ENCODE measurements at regions not wholly inside any gene's neighbourhood (a gene's known extent, or its start where the extent isn't known, plus 50 kb on each side); places are given as distances from the start of the nearest gene placed in this dataset.
A peak's percentile ranks its signal among the peaks of the same experiment; 100 is the strongest.

GRCh38 chr12:93272997-93273396 lies 104.7 kb upstream of the NUDT4 start:
- TF ChIP-seq, protein P1, sequence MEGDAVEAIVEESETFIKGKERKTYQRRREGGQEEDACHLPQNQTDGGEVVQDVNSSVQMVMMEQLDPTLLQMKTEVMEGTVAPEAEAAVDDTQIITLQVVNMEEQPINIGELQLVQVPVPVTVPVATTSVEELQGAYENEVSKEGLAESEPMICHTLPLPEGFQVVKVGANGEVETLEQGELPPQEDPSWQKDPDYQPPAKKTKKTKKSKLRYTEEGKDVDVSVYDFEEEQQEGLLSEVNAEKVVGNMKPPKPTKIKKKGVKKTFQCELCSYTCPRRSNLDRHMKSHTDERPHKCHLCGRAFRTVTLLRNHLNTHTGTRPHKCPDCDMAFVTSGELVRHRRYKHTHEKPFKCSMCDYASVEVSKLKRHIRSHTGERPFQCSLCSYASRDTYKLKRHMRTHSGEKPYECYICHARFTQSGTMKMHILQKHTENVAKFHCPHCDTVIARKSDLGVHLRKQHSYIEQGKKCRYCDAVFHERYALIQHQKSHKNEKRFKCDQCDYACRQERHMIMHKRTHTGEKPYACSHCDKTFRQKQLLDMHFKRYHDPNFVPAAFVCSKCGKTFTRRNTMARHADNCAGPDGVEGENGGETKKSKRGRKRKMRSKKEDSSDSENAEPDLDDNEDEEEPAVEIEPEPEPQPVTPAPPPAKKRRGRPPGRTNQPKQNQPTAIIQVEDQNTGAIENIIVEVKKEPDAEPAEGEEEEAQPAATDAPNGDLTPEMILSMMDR (IDR thresholded peaks at IDR 0.05): no peak
- H3K9me3 ChIP-seq: no peaks in the 10 kb centered on the region
- intact Hi-C loops (cut with DNase I): no loop called here
- H3K4me1 ChIP-seq: no peaks in the 10 kb centered on the region
- no peak for DNase-seq (ENCODE audit: low spot score in 2 of 2)
- H3K36me3 ChIP-seq: no peaks in the 10 kb centered on the region
- no peak overlapping the region for H3K27ac ChIP-seq
- no peaks in the 10 kb centered on the region for H3K27me3 ChIP-seq
- H3K4me3 ChIP-seq: no peak overlapping the region

DNA sequence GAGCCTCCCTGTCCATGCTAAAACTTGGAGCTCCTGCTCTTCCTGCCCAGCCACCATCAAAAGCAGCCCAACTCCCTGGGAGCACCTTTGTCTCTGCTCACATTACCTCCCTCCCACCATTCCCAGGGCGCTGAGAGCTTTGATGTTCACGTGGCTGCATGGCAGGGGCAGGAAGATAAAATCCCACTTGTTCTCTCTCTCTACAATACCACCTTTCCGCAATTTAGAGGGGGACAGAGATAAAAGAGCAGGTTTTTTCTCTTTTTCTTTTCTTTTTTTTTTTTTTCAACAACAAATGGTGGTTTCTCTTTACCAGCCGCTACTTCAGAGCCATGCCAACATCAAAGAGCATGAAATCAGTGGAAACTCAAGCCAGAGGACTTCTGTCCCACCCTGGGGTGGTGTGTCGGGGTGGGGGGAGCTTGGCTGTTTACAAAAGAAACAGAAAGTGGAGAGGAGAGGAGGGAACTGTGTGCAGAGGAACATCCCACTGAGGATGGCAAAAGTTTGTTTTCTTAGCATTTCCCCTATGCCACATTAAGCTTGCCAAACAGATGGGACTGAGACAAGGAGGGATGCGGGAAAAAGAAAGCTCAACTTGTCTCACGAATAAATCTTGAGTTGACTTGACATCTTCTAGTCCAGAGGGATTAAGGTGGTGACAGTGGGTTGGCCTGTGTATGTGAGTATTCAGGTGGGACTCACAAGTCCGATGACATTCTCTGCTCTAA lies 103.7 kb upstream of the NUDT4 start:
- no peak for DNase-seq (ENCODE audit: low spot score in 2 of 2)
- TF ChIP-seq, protein P1 (IDR thresholded peaks at IDR 0.05): no peak
- H3K27me3 ChIP-seq: no peaks in the 10 kb centered on the region
- peak overlapping the region in 1 of 2 donors; percentile 4 for H3K4me3 ChIP-seq
- no peaks in the 10 kb centered on the region for H3K36me3 ChIP-seq
- no peaks in the 10 kb centered on the region for H3K9me3 ChIP-seq
- no peaks in the 10 kb centered on the region for H3K4me1 ChIP-seq
- H3K27ac ChIP-seq: no peak overlapping the region
- intact Hi-C loops (cut with DNase I): no loop called here

DNA sequence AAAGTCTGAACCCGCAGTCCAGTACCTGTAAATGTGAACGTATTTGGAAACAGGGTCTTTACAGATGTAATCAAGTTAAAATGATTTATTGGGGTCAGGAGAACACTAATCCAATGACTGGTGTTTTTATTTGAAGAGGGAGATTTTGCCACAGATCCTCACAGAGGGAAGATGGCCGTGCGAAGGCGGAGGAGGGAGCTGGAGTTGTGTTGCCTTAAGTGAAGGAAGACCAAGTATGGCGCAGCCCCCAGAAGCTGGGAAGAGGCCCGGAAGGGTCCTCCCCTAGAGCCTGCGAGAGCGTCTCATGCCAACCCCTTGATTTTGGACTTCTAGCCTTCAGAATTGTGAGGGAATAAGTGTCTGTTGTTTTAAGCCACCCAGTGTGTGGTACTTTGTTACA lies 102.8 kb upstream of the NUDT4 start:
- H3K27ac ChIP-seq: no peak overlapping the region
- no peaks in the 10 kb centered on the region for H3K27me3 ChIP-seq
- H3K9me3 ChIP-seq: no peaks in the 10 kb centered on the region
- no peaks in the 10 kb centered on the region for H3K4me1 ChIP-seq
- intact Hi-C loops (cut with DNase I): no loop called here
- no peak overlapping the region for H3K4me3 ChIP-seq
- DNase-seq (ENCODE audit: low spot score in 2 of 2): no peak
- no peaks in the 10 kb centered on the region for H3K36me3 ChIP-seq
- TF ChIP-seq, protein P1 (IDR thresholded peaks at IDR 0.05): no peak

DNA sequence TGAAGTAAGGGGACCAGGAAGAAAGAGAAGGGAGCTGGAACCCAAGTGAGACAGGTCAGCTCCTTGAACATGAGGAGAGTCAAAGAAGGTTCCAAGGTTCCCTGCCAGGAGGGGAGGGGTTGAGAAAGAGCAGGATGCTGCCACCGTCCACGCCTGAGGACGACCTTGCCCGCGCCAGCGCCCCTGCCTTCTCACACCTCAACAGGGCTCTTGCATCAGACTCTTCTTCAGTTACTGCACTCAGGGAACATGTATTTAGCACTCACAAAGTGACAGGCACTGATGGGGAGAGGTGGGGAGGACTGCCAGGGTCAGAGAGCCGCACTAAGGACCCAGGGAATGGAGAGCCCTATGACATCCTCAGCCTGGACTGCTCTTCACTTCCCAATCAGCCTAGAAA lies 102.1 kb upstream of the NUDT4 start:
- no peaks in the 10 kb centered on the region for H3K27me3 ChIP-seq
- DNase-seq (ENCODE audit: low spot score in 2 of 2): no peak
- TF ChIP-seq, protein P1 (IDR thresholded peaks at IDR 0.05): no peak
- H3K9me3 ChIP-seq: no peaks in the 10 kb centered on the region
- no peak overlapping the region for H3K27ac ChIP-seq
- no peaks in the 10 kb centered on the region for H3K4me1 ChIP-seq
- no peak overlapping the region for H3K4me3 ChIP-seq
- H3K36me3 ChIP-seq: no peaks in the 10 kb centered on the region
- intact Hi-C loops (cut with DNase I): no loop called here

GRCh38 chr12:93279565-93280412 lies 97.9 kb upstream of the NUDT4 start:
- intact Hi-C loops (cut with DNase I): no loop called here
- no peak overlapping the region for H3K27ac ChIP-seq
- H3K9me3 ChIP-seq: no peaks in the 10 kb centered on the region
- H3K4me1 ChIP-seq: no peaks in the 10 kb centered on the region
- TF ChIP-seq, protein P1 (IDR thresholded peaks at IDR 0.05): no peak
- no peak overlapping the region for H3K4me3 ChIP-seq
- H3K36me3 ChIP-seq: no peaks in the 10 kb centered on the region
- no peaks in the 10 kb centered on the region for H3K27me3 ChIP-seq
- DNase-seq (ENCODE audit: low spot score in 2 of 2): no peak
